IgD-negative memory B cell (primary cell): ENCODE measurements at regions not wholly inside any gene's neighbourhood (a gene's known extent, or its start where the extent isn't known, plus 50 kb on each side); places are given as distances from the start of the nearest gene placed in this dataset.
"Not testable (repeated sequence)": the region's sequence is repeated elsewhere in the genome, so short reads cannot be mapped to it uniquely, and the experiment has no call there.

Source experiments
- H3K27ac Mint-ChIP-seq, 3 donors: one replicate each; pipeline ENCODE4 v1.8.0; 2020 to 2022; ENCODE audit warnings: mild to moderate bottlenecking in 3 of 3, mixed read lengths in 3 of 3, moderate library complexity in 1 of 3
- H3K27me3 Mint-ChIP-seq: one replicate; pipeline ENCODE4 v1.8.0; 2021; ENCODE audit warnings: mixed read lengths
- H3K36me3 Mint-ChIP-seq: one replicate; pipeline ENCODE4 v1.8.0; 2020; ENCODE audit warnings: mild to moderate bottlenecking, mixed read lengths
- H3K4me1 Mint-ChIP-seq, 3 donors: one replicate each; pipeline ENCODE4 v1.8.0; 2020 to 2022; ENCODE audit warnings: mixed read lengths in 3 of 3, mild to moderate bottlenecking in 1 of 3
- H3K4me3 Mint-ChIP-seq, 4 donors: one replicate each; pipeline ENCODE4 v1.8.0; 2020 to 2022; ENCODE audit warnings: mild to moderate bottlenecking in 4 of 4, mixed read lengths in 4 of 4, moderate library complexity in 3 of 4
- H3K9me3 Mint-ChIP-seq, 3 donors: one replicate each; pipeline ENCODE4 v1.8.0; 2020 to 2021; ENCODE audit warnings: mixed read lengths in 3 of 3, mild to moderate bottlenecking in 1 of 3

DNA sequence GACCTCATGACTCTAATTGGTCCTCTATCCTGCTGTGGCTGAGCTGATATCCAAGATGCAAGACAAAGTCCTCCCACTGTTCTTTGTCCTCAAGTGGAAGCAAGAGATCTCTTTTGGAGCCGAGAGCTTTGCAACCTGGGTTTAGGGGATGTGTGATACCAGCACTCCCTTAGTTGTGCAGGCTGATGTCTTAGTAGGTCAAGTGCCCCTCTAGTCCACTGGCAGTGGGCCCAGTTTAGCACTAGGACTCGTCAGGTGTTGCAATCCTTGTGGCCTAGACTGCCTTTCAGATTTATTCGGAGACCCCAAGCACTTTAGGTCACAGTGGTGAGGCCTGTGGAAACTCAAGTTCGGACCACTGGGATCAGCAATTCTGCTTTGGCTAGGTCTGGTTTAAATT is 64.0 kb downstream of the GPRASP3 start:
- H3K4me1 Mint-ChIP-seq: no peaks in the 10 kb centered on the region
- peaks cover 0 to 5% (median 4%) of the 10 kb centered on the region in 3 donors for H3K9me3 Mint-ChIP-seq
- H3K27ac Mint-ChIP-seq: no peak overlapping the region
- H3K27me3 Mint-ChIP-seq: no peaks in the 10 kb centered on the region
- peaks cover 13% of the 10 kb centered on the region for H3K36me3 Mint-ChIP-seq
- no peak overlapping the region for H3K4me3 Mint-ChIP-seq

DNA sequence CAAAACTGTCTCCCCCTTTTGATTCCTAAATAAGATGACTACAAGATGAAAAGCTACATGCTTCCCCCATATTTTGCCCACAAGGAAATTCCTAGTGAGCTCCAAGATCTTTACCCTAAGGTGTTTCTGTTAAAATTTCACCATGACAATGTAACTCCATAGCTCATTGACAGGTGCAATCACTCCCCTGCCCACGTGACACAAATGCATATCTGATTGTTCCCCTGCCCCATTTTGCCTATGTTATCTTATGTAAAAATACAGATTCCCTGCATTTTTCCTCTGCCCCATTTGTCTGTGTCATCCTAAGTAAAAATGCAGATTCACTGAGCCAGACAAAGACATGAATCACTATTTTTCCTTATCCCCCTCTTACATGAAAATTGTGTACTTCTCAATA is 66.7 kb downstream of the GPRASP3 start:
- no peaks in the 10 kb centered on the region for H3K27me3 Mint-ChIP-seq
- H3K27ac Mint-ChIP-seq: no peak overlapping the region
- H3K9me3 Mint-ChIP-seq: peaks cover 2 to 5% (median 5%) of the 10 kb centered on the region in 3 donors
- H3K4me1 Mint-ChIP-seq: peaks cover 0 to 2% (median 0%) of the 10 kb centered on the region in 3 donors
- peaks cover 16% of the 10 kb centered on the region for H3K36me3 Mint-ChIP-seq
- H3K4me3 Mint-ChIP-seq: no peak overlapping the region

DNA sequence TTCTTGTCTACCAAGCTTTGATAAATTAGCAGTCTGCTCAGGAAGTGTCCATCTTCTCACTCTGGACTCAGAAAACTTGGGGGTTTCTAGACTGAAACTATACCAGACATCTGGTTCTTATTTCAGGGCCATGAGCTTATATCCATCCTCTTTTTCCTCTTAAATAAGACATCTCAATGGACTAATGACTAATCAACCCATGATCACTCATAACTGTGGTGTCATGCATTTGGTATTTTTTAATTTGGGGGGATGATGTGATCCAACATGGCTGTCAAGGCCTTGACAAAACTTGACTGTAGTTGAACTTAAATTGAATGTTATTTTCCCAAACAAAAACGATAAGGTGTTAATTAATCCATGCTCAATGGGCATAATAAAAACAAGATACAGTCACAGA is 87.8 kb downstream of the GPRASP3 start:
- H3K4me3 Mint-ChIP-seq: no peak overlapping the region
- no peaks in the 10 kb centered on the region for H3K27me3 Mint-ChIP-seq
- H3K4me1 Mint-ChIP-seq: no peaks in the 10 kb centered on the region
- no peaks in the 10 kb centered on the region for H3K36me3 Mint-ChIP-seq
- peaks cover 0 to 3% (median 0%) of the 10 kb centered on the region in 3 donors for H3K9me3 Mint-ChIP-seq
- H3K27ac Mint-ChIP-seq: no peak overlapping the region

DNA sequence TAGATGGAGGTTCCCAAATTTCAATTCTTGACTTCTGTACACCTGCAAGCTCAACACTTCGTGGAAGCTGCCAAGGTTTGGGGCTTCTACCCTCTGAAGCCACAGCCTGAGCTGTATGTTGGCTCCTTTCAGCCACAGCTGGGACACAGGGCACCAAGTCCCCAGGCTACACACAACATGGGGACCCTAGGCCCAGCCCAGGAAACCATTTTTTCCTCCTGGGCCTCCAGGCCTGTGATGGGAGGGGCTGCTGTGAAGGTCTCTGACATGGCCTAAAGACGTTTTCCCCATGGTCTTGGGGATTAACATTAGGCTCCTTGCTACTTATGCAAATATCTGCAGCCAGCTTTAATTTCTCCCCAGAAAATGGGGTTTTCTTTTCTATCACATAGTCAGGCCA is 97.7 kb downstream of the GPRASP3 start:
- Mint-ChIP-seq H3K36me3 (peaks cover 12% of the 10 kb centered on the region), H3K9me3 (peaks cover 3 to 14% (median 14%) of the 10 kb centered on the region in 3 donors)
- not testable (repeated sequence) for H3K4me3 Mint-ChIP-seq, H3K27ac Mint-ChIP-seq, H3K27me3 Mint-ChIP-seq, H3K4me1 Mint-ChIP-seq

DNA sequence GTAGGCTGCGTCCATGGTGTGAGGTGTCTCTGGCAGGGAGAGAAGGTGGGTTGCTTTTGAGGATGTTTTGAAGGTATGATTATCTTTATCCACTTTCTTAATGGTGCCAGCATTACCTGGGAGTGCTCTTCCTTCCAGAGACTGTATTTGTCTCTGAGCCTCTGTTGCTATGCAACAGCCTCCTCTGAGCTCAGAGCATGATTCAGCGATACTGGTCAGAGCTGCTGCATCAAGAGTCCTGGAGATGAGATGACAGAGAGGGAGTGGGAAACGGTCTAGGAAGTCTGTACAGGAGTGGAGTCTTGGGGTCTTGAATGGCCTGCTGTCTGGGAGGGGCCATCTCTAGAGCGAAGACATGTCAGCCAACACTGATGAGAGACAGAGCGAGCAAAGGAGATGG is 104.4 kb upstream of the RAB40AL start:
- Mint-ChIP-seq H3K27me3 (peaks cover 1% of the 10 kb centered on the region), H3K4me3 (no peak overlapping the region), H3K9me3 (no peaks in the 10 kb centered on the region), H3K27ac (no peak overlapping the region), H3K36me3 (peaks cover 6% of the 10 kb centered on the region), H3K4me1 (no peaks in the 10 kb centered on the region)

DNA sequence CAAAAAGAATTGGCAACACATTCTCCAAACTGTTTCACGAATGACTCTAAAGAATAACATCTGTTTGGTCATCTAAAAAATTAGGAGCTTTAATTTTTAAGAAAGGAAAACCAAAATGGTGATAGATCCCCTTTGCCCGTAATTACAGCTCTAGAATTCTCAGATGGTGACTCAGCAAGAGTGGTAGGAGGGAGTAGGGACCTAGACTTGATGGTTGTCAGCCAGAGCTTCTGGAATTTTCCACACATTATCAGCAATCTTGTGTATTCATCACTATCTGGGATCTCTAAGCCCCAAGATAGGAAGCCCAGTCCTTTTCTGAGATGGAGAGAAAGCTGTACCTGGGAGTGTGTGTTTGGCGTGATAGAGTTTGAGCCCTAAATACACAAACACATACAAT is 103.9 kb upstream of the RAB40AL start:
- Mint-ChIP-seq H3K27ac (no peak overlapping the region), H3K4me3 (no peak overlapping the region), H3K9me3 (no peaks in the 10 kb centered on the region), H3K4me1 (no peaks in the 10 kb centered on the region), H3K27me3 (peaks cover 1% of the 10 kb centered on the region), H3K36me3 (peaks cover 6% of the 10 kb centered on the region)

DNA sequence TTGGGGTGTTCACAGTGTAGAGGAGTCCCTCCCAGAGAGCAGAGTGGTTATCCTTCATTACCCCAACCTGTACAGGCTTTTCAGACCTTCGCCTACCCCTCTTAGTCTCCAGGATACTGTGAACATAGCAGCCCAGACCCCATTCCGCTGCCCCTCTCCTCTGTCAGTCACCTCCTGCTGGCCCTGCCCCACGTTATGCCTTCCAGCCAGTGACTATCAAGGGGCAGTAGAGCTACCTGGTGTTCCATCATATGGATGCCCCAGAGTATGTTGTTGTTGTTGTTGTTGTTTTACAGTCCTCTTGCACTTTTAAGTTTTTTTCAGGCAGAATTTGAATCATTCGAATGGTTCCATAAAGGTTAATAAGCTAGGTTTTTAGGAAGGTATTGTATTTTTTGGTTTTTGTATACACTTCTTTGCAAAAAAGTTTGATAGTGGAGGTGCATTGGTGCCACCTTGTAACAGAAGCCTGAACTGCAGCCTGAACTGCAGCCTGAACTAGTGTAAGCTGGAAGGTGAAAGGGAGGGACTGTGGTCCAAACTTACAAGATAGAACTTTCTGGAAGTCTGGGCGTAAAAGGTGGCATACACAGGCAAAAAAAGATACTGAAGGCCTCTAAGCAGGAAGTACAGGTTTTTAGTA is 101.4 kb upstream of the RAB40AL start:
- Mint-ChIP-seq H3K9me3 (no peaks in the 10 kb centered on the region), H3K4me3 (peak overlapping the region in 1 of 4 donors; percentile 7), H3K27me3 (no peaks in the 10 kb centered on the region), H3K27ac (peak overlapping the region in 1 of 3 donors; percentile 43), H3K4me1 (no peaks in the 10 kb centered on the region), H3K36me3 (peaks cover 8% of the 10 kb centered on the region)

DNA sequence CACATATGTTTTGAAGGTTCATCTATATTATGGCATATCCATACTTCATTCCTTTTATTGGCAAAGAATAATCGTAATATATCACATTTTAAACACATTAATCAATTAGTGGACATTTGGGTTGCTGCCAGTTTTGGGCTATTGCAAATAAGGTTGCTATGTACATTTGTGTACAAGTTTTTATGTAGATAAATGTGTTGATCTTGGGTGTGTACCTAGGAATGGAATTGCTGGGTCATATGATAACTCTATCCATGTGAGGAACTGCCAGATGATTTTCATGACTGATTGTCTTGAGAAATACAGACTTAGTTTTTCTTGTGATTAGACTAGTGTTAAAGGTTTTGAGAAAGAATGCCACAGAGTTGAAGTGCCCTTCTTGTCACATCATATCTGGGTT is 99.2 kb upstream of the RAB40AL start:
- Mint-ChIP-seq H3K4me3 (no peak overlapping the region), H3K27me3 (no peaks in the 10 kb centered on the region), H3K9me3 (no peaks in the 10 kb centered on the region), H3K27ac (no peak overlapping the region), H3K4me1 (no peaks in the 10 kb centered on the region), H3K36me3 (peaks cover 6% of the 10 kb centered on the region)

DNA sequence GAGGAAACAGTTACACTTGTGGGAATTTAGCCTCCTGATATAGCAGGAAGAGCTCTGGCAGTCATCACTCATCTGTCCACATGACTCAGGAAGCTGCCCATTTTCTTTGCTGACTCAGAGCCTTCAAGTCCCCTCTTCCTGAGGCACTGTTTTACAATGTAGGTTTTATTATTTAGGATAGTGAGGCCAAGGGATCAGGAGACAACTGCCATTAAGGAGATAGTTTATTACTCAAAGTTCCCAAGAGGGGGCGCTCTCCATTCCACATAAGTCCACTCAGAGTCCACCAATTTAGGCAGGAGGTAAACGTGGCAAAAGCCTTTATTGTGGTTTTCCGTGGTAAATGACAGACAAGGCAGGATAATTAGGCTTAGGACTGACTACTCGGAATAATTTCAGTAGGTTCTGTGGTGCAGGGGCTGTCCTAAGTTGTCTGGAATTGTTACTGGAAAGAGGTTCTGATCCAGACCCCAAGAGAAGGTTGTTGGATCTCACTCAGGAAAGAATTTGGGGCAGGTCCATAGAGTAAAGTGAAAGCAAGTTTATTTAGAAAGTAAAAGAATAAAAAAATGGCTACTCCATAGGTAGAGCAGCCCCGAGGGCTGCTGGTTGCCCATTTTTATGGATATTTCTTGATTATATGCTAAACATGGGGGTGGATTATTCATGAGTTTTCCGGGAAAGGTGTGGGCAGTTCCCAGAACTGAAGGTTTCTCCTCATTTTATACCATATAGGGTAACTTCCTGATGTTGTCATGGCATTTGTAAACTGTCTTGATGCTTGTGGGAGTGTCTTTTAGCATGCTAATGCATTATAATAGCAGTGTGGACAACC is 96.0 kb upstream of the RAB40AL start:
- H3K27ac Mint-ChIP-seq: no peak overlapping the region
- no peak overlapping the region for H3K4me3 Mint-ChIP-seq
- H3K9me3 Mint-ChIP-seq: no peaks in the 10 kb centered on the region
- H3K27me3 Mint-ChIP-seq: no peaks in the 10 kb centered on the region
- peaks cover 6% of the 10 kb centered on the region for H3K36me3 Mint-ChIP-seq
- H3K4me1 Mint-ChIP-seq: no peaks in the 10 kb centered on the region

DNA sequence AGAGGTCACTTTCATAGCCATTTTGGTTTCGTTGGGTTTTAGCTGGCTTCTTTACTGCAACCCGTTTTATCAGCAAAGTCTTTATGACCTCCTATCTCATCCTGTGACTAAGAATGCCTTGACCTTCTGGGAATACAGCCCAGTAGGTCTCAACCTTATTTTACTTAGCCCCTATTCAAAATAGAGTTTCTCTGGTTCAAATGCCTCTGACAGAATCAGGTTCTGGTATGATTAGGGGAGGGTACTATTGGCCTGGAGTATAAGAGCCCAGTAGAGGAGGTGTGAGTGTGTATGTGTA is 95.4 kb upstream of the RAB40AL start:
- Mint-ChIP-seq H3K9me3 (no peaks in the 10 kb centered on the region), H3K36me3 (peaks cover 6% of the 10 kb centered on the region), H3K4me1 (no peaks in the 10 kb centered on the region), H3K27ac (no peak overlapping the region), H3K4me3 (no peak overlapping the region), H3K27me3 (no peaks in the 10 kb centered on the region)

DNA sequence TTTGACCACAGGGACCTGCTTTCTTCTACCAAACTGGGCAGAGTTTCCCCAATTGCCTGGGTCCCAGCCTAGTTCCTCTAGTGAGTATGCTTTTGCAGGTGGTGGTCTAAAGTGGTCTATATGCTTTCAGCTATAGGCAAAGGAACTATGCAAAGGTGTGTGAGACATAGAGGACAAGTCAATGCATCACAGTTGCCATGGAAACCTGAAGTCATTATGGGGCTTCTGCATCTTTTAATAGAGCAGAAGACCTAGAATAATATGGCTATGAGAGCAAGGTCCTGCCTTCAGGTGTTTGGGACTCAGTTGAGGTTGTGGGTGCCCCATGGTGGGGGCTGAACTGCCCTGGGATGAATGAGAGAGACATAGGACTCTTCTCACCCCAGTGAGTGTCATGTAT is 92.1 kb upstream of the RAB40AL start:
- Mint-ChIP-seq H3K4me3 (no peak overlapping the region), H3K9me3 (no peaks in the 10 kb centered on the region), H3K36me3 (no peaks in the 10 kb centered on the region), H3K4me1 (no peaks in the 10 kb centered on the region), H3K27me3 (no peaks in the 10 kb centered on the region), H3K27ac (no peak overlapping the region)

DNA sequence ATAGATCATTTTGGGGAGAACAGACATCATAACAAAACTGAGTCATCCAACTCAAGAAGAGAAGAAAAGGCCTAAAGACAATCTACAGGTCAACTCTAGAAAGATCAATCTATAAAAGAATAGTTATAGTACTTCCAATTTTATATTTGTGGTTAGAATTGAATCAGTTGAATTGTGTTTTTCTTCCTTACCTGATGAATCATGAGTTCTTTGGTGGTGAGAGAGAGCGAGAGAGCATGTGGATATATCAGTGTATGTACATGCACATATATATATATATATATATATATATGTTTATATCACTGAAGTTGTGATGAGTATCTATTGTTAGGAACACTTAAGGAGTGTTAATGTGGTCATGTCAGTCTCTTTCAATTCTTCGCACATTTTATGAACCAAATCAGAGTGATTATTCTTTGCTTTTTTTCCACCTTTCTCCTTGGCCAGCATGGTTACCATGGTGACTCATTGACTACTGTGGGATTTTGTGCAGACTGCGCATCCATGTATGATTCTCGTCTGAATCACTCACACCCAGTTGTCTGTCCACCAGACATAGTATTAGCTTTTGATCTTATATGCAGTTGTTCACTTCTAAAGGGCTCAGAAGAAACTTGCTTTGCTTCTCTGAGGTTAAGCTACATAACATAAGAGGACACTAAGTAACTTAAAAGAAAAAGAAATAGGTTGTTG is 90.4 kb upstream of the RAB40AL start:
- Mint-ChIP-seq H3K4me1 (no peaks in the 10 kb centered on the region), H3K4me3 (no peak overlapping the region), H3K36me3 (no peaks in the 10 kb centered on the region), H3K9me3 (no peaks in the 10 kb centered on the region), H3K27ac (no peak overlapping the region), H3K27me3 (no peaks in the 10 kb centered on the region)

DNA sequence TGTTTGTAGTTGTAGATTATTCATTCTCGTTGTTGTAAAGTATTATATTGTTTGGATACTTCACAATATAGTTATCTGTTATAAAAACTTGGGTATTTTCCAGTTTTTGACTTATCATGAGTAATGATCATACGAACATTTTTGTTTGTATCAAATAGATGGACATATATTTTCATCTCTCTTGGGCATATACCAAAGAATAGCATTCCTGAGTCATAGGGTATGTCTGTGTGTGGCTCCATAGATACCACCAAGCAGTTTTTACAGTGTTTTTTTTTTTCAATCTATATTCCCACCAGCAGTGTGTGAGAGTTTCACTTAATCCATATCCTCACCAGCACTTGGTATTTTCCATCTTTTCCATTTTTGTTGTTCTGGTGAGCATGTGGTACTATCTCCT is 89.7 kb upstream of the RAB40AL start:
- Mint-ChIP-seq H3K4me1 (no peaks in the 10 kb centered on the region), H3K9me3 (no peaks in the 10 kb centered on the region), H3K27ac (no peak overlapping the region), H3K36me3 (no peaks in the 10 kb centered on the region), H3K4me3 (no peak overlapping the region), H3K27me3 (no peaks in the 10 kb centered on the region)

DNA sequence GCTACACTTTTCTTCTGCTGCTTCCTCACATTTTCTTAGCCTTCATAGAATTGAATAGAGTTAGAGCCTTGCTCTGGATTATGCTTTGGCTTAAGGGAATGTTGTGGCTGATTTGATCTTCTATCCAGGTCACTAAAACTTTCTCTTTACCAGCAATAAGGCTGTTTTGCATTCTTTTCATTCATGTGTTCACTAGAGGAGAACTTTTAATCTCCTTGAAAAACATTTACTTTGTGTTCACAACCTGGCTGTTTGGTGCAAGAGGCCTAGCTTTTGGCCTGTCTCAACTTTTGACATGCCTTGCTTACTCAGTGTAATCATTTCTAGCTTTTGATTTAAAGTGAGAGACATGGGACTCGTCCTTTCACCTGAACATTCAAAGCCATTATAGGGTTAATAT is 87.7 kb upstream of the RAB40AL start:
- H3K4me1 Mint-ChIP-seq: peaks cover 0 to 2% (median 0%) of the 10 kb centered on the region in 3 donors
- no peaks in the 10 kb centered on the region for H3K36me3 Mint-ChIP-seq
- no peak overlapping the region for H3K4me3 Mint-ChIP-seq
- peaks cover 0 to 1% (median 0%) of the 10 kb centered on the region in 3 donors for H3K9me3 Mint-ChIP-seq
- no peaks in the 10 kb centered on the region for H3K27me3 Mint-ChIP-seq
- H3K27ac Mint-ChIP-seq: no peak overlapping the region

DNA sequence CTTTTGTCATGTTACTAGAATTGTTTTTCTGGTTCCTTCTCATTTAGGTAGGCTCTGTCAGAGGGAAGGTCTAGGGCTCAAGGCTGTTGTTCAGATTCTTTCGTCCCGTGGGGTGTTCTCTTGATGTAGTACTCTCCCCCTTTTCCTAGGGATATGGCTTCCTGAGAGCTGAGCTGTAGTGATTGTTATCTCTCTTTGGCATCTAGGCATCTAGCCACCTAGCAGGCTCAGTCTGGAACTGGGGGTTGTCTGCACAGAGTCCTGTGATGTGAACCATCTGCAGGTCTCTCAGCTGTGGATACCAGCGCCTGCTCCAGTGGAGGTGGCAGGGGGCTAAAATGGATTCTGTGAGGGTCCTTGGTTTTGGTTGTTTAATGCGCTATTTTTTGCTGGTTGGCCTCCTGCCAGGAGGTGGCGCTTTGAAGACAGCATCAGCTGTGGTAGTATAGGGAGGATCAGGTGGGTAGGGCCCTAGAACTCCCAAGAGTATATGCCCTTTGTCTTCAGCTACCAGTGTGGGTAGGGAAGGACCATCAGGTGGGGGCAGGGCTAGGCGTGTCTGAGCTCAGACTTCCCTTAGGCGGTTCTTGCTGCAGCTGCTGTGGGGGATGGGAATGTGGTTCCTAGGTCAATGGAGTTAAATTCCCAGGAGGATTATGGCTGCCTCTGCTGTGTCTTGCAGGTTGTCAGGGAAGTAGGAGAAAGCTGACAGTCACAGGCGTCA is 78.1 kb upstream of the RAB40AL start:
- not testable (repeated sequence) for H3K27me3 Mint-ChIP-seq, H3K4me3 Mint-ChIP-seq, H3K9me3 Mint-ChIP-seq, H3K4me1 Mint-ChIP-seq
- Mint-ChIP-seq H3K36me3 (peaks cover 10% of the 10 kb centered on the region), H3K27ac (peak overlapping the region in 1 of 3 donors; percentile 48)
